AG04449 (cell line): ENCODE measurements at regions not wholly inside any gene's neighbourhood (a gene's known extent, or its start where the extent isn't known, plus 50 kb on each side); places are given as distances from the start of the nearest gene placed in this dataset.
"Not testable (repeated sequence)": the region's sequence is repeated elsewhere in the genome, so short reads cannot be mapped to it uniquely, and the experiment has no call there.

Source experiments
- CTCF ChIA-PET: fragments of 350-600 bp; formaldehyde crosslinking; extraction: SDS; loops from one replicate; lab custom pipeline; 2021; ENCODE audit warnings: antibody characterized with exemption; lab: Yijun Ruan, JAX
- POLR2A ChIA-PET: fragments of 400-600, 350-600 bp; formaldehyde crosslinking; extraction: SDS; loops from one replicate; lab custom pipeline; 2020; ENCODE audit warnings: antibody characterized with exemption, inconsistent platforms; lab: Yijun Ruan, JAX
- DNase-seq: peaks from one replicate; pipeline ENCODE4 v3.0.0-alpha.2; 2010; ENCODE audit warnings: low read depth, low spot score
- H3K4me3 ChIP-seq: 2 replicates; pipeline ENCODE4 v1.5.1; 2011; ENCODE audit warnings: low read depth, mild to moderate bottlenecking, control low read depth, low read length
- CTCF ChIP-seq: IDR thresholded peaks from one replicate; pipeline ENCODE4 v1.5.1; 2011; ENCODE audit warnings: mild to moderate bottlenecking, moderate library complexity, low read length, control low read depth, inconsistent platforms; ENCODE audit not compliant: insufficient read depth; ENCODE audit errors: missing control alignments

DNA sequence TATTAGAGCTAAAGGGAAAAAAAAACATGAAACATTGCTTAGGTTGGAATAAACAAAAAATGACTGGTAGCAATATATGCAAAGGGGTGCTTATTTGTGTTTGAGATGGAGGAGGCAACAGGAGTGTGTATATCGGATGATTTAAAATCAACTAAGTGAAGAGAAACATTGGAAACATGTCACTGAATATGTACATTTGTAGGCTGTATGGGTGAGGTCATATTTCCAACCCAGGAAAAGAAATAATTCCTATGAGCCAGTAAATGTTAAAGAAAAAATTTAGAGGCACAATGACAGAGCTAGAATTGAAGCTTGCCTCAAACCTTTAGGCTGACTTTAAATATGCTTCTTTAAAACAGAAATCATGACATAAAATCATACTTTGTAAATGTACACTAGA is 709.0 kb upstream of the SEMA3D start:
- TF ChIP-seq CTCF = no peak
- DNase-seq = no peak
- ChIA-PET POLR2A (no interaction called here), CTCF (no interaction called here)
- H3K4me3 ChIP-seq = no peak overlapping the region

DNA sequence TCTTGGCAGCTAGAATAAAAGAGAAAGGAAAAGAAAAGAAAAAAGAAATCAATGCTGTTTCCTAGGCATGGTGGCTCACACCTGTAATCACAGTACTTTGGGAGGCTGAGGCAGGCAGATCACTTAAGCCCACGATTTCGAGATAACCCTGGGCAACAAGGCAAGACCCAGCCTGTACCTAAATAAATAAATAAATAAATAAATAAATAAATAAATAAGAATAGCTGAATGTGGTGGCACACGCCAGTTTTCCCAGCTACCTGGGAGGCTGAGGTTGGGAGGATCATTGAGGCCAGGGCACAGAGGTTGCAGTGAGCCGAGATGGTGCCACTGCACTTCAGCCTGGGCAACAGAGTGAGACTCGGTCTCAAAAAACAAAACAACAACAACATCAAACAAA is 705.0 kb upstream of the SEMA3D start:
- CTCF ChIA-PET = interaction anchor here (0.7 to 1.2 kb wide), 2 partner anchors 1009 to 1014 kb away, joined by 3 read pairs; no protein-coding TSS in a partner anchor
- POLR2A ChIA-PET, DNase-seq, H3K4me3 ChIP-seq: not testable (repeated sequence)

DNA sequence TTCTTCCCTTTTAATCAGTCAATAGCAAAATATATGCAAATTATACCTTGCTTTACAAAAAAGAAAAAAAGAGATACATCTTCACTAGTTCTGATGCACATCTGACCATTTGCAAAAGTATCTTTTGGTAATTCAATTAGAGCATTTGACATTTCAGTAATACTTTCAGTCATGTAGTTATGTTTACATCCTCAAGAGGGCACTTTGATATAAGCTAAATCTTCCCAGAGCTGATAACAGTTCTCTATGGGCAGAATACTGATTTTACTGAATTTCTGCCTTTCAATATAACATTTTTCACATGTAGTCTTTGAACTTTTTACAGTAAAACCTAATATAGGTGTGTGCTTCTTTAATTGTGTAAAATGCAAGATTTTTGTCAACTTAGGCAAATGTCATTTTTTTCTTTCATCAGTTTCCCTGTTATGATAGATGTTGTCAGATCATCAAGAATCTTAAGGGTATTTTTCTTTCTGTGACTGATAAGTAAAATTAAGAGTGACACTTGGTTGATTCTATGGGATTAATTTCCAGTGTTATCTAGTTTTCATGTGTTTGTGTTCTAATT is 703.5 kb upstream of the SEMA3D start:
- POLR2A ChIA-PET = no interaction called here
- CTCF ChIA-PET = interaction anchor here (0.9 to 3.1 kb wide), 5 partner anchors 9 to 1018 kb away, joined by 3 to 17 read pairs (median 7); no protein-coding TSS in a partner anchor
- TF ChIP-seq CTCF = peak; percentile 26
- no peak for DNase-seq
- no peak overlapping the region for H3K4me3 ChIP-seq

- H3K4me3 ChIP-seq = no peak overlapping the region
- ChIA-PET CTCF (no interaction called here), POLR2A (no interaction called here)
- no peak for DNase-seq
- no peak for TF ChIP-seq CTCF
These were observed 700.3 kb upstream of the SEMA3D start for GRCh38 chr7:85887133-85887532.

DNA sequence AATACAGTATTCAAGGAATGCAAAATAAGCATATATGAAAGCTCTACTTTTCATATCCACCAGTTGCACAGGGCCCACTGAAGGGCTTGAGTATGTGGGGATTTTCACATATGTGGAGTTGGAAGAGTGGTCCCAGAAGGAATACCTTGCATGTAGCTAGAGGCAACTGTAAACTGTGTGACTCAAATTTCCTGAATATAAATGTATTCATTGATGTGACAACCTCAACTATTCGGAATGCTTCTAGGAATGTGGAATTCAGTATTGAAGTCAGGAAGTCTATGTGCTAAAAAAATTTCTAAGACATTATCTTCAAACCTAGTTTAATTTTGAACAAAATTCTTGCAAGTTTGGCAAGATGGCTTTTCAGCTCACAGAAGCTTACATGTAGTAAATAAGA is 695.5 kb upstream of the SEMA3D start:
- ChIA-PET POLR2A (no interaction called here), CTCF (interaction anchor here (1.0 kb wide), 1 partner anchor 1023 kb away, joined by 3 read pairs; no protein-coding TSS in a partner anchor)
- DNase-seq = no peak
- TF ChIP-seq CTCF = no peak
- no peak overlapping the region for H3K4me3 ChIP-seq

DNA sequence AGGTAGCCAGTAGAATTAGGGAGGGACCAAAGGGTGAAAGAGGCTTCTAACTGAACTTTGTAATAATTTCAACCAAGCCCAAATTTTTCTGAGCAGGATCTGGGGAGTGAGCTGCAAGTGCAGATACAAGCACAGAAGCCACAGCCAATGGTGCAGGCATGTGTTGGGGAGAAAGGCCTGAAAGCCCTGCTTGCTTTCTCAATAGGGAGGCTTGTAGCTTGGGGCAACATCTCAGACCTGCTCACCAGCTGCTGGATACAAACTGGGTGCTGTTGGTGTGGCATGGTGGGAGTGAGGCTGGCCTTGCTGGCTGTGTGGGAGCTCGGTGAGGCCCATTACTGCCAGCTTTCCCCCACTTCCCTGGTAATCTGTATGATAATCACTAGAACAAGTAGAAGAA is 688.5 kb upstream of the SEMA3D start:
- CTCF ChIA-PET = no interaction called here

More for the DNA sequence above, 688.5 kb upstream of the SEMA3D start:
- POLR2A ChIA-PET = no interaction called here
- no peak for TF ChIP-seq CTCF
- DNase-seq = no peak
- no peak overlapping the region for H3K4me3 ChIP-seq
